ENCODE measurements at regions not wholly inside any gene's neighbourhood (a gene's known extent, or its start where the extent isn't known, plus 50 kb on each side); places are given as distances from the start of the nearest gene placed in this dataset.

DNA sequence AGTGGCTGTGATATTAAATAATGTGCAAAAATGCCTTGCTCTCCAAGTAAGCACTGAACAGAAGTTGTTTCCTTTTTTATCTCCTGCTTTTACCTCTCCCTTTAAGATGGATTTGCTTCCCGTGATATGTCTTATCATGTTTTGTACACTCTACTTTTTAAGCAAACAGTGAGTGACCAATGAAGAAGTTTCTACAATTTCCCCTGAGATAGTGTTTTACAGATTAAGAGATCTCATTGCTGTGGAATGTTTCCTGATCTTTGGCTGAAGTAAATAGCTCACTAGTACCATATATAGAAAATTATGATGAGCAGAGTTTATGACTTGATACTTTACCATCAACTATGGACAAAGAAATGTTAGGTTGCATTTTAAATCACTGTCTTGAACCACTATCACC lies 184.8 kb upstream of the PDE3A start:
- no peaks in the 10 kb centered on the region for H3K36me3 ChIP-seq (ENCODE audit: insufficient read depth, low read length)
- H3K9me3 ChIP-seq (ENCODE audit: insufficient read depth, low read depth, low read length): no peaks in the 10 kb centered on the region
- no peaks in the 10 kb centered on the region for H3K9me2 ChIP-seq (replicated peaks; ENCODE audit: low read depth, low read length)
- H4K20me1 ChIP-seq (ENCODE audit: insufficient read depth, low read length, poor library complexity, severe bottlenecking): no peaks in the 10 kb centered on the region
- H3K79me2 ChIP-seq (ENCODE audit: insufficient read depth, low read length): no peaks in the 10 kb centered on the region
- no peaks in the 10 kb centered on the region for H3F3A ChIP-seq (ENCODE audit: low read depth)
- TF ChIP-seq, protein P1, sequence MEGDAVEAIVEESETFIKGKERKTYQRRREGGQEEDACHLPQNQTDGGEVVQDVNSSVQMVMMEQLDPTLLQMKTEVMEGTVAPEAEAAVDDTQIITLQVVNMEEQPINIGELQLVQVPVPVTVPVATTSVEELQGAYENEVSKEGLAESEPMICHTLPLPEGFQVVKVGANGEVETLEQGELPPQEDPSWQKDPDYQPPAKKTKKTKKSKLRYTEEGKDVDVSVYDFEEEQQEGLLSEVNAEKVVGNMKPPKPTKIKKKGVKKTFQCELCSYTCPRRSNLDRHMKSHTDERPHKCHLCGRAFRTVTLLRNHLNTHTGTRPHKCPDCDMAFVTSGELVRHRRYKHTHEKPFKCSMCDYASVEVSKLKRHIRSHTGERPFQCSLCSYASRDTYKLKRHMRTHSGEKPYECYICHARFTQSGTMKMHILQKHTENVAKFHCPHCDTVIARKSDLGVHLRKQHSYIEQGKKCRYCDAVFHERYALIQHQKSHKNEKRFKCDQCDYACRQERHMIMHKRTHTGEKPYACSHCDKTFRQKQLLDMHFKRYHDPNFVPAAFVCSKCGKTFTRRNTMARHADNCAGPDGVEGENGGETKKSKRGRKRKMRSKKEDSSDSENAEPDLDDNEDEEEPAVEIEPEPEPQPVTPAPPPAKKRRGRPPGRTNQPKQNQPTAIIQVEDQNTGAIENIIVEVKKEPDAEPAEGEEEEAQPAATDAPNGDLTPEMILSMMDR (conservative IDR thresholded peaks at IDR 0.05; ENCODE audit: low read length): no peak
- TF ChIP-seq EZH2phosphoT487 (IDR thresholded peaks at IDR 0.05; ENCODE audit: borderline replicate concordance): no peak
- H3K4me3 ChIP-seq (ENCODE audit: low read length, poor library complexity, severe bottlenecking): no peak overlapping the region
- H3K9ac ChIP-seq (ENCODE audit: low read depth, low read length, poor library complexity, severe bottlenecking): no peak overlapping the region
- H3K27me3 ChIP-seq (ENCODE audit: insufficient read depth, low read length, poor library complexity, severe bottlenecking): no peaks in the 10 kb centered on the region
- no peak overlapping the region for H2AFZ ChIP-seq (ENCODE audit: low read length)
- H3K4me2 ChIP-seq (ENCODE audit: low read depth, low read length, poor library complexity, severe bottlenecking): no peak overlapping the region
- no peaks in the 10 kb centered on the region for H3K4me1 ChIP-seq (ENCODE audit: insufficient read depth, low read length, poor library complexity, severe bottlenecking)

DNA sequence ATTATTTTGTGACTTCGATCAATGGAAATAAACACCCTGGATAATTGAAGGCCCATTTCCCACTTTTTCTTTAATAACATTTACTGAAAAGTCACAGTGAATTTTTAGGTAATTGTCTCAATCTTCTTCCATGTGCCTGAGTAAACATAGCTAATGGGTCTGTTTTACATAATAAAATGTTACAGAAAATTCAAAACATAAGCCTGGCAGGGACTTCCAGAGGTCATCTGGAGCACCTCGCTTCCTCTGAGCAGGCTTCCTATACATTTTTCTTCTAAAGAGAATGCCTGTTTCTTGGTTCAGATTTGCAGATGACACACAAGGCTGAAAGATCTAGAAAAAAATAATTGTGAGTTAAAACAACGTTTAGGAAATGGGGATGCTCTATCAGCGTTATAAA lies 183.8 kb upstream of the PDE3A start:
- Histone ChIP-seq H3K4me1 (ENCODE audit: insufficient read depth, low read length, poor library complexity, severe bottlenecking) (no peaks in the 10 kb centered on the region), H3K9me2 (replicated peaks; ENCODE audit: low read depth, low read length) (no peaks in the 10 kb centered on the region), H3K9me3 (ENCODE audit: insufficient read depth, low read depth, low read length) (no peaks in the 10 kb centered on the region), H2AFZ (ENCODE audit: low read length) (no peak overlapping the region), H3F3A (ENCODE audit: low read depth) (no peaks in the 10 kb centered on the region), H3K36me3 (ENCODE audit: insufficient read depth, low read length) (no peaks in the 10 kb centered on the region), H3K4me3 (ENCODE audit: low read length, poor library complexity, severe bottlenecking) (no peak overlapping the region), H4K20me1 (ENCODE audit: insufficient read depth, low read length, poor library complexity, severe bottlenecking) (no peaks in the 10 kb centered on the region), H3K27me3 (ENCODE audit: insufficient read depth, low read length, poor library complexity, severe bottlenecking) (no peaks in the 10 kb centered on the region), H3K79me2 (ENCODE audit: insufficient read depth, low read length) (no peaks in the 10 kb centered on the region), H3K4me2 (ENCODE audit: low read depth, low read length, poor library complexity, severe bottlenecking) (no peak overlapping the region), H3K9ac (ENCODE audit: low read depth, low read length, poor library complexity, severe bottlenecking) (no peak overlapping the region)
- no peak for TF ChIP-seq EZH2phosphoT487 (IDR thresholded peaks at IDR 0.05; ENCODE audit: borderline replicate concordance)
- TF ChIP-seq, protein P1 (conservative IDR thresholded peaks at IDR 0.05; ENCODE audit: low read length): no peak

DNA sequence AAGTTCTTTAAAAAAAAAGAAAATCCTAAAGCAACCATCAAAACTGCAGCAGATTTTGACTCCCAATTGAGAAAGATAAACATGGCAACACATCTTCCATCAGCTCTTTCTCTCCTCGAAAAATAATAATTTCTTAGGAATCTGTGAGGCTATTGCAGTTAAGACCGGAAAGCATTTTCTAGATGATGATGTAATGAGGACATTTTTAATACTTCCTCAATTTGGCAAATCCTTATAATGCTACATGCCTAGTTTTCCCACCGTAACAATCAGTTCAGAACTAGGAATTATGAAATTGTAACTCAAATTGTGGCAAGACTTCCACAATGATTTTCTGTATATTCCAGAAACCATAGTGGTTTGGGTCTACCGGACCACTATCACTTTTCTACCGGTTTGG lies 180.9 kb upstream of the PDE3A start:
- Histone ChIP-seq H3K9ac (ENCODE audit: low read depth, low read length, poor library complexity, severe bottlenecking) (no peak overlapping the region), H3K36me3 (ENCODE audit: insufficient read depth, low read length) (no peaks in the 10 kb centered on the region), H3K4me2 (ENCODE audit: low read depth, low read length, poor library complexity, severe bottlenecking) (no peak overlapping the region), H3K27me3 (ENCODE audit: insufficient read depth, low read length, poor library complexity, severe bottlenecking) (no peaks in the 10 kb centered on the region), H3K4me1 (ENCODE audit: insufficient read depth, low read length, poor library complexity, severe bottlenecking) (no peaks in the 10 kb centered on the region), H3K9me3 (ENCODE audit: insufficient read depth, low read depth, low read length) (no peaks in the 10 kb centered on the region), H3K4me3 (ENCODE audit: low read length, poor library complexity, severe bottlenecking) (no peak overlapping the region), H4K20me1 (ENCODE audit: insufficient read depth, low read length, poor library complexity, severe bottlenecking) (no peaks in the 10 kb centered on the region), H3K9me2 (replicated peaks; ENCODE audit: low read depth, low read length) (no peaks in the 10 kb centered on the region), H3K79me2 (ENCODE audit: insufficient read depth, low read length) (no peaks in the 10 kb centered on the region), H3F3A (ENCODE audit: low read depth) (no peaks in the 10 kb centered on the region), H2AFZ (ENCODE audit: low read length) (no peak overlapping the region)
- TF ChIP-seq, protein P1 (conservative IDR thresholded peaks at IDR 0.05; ENCODE audit: low read length): no peak
- no peak for TF ChIP-seq EZH2phosphoT487 (IDR thresholded peaks at IDR 0.05; ENCODE audit: borderline replicate concordance)
